Liver (tissue), 3 donors: ENCODE measurements at regions not wholly inside any gene's neighbourhood (a gene's known extent, or its start where the extent isn't known, plus 50 kb on each side); places are given as distances from the start of the nearest gene placed in this dataset.

Experiments
- ATF3 ChIP-seq: IDR thresholded peaks from 2 replicates; pipeline ENCODE4 v1.6.1; 2016; ENCODE audit warnings: antibody characterized with exemption
- CTCF ChIP-seq: fragments of 150-350 bp; IDR thresholded peaks from 2 replicates; pipeline ENCODE4 v1.5.1; 2017; ENCODE audit warnings: improper control_type of control experiment, low read depth, low read length; ENCODE audit not compliant: missing input control
- FOXA1 ChIP-seq: IDR thresholded peaks from 2 replicates; pipeline ENCODE4 v1.6.1; 2016; ENCODE audit warnings: antibody characterized with exemption
- REST ChIP-seq: IDR thresholded peaks from 2 replicates; pipeline ENCODE4 v1.6.1; 2016; ENCODE audit warnings: antibody characterized with exemption, mild to moderate bottlenecking
- RXRA ChIP-seq, 2 donors: IDR thresholded peaks; 2 replicates each; pipeline ENCODE4 v1.6.1; 2017 to 2018; ENCODE audit warnings: antibody characterized with exemption in 2 of 2, mild to moderate bottlenecking in 1 of 2
- ZBTB33 ChIP-seq: IDR thresholded peaks from 2 replicates; pipeline ENCODE4 v1.6.1; 2016; ENCODE audit warnings: antibody characterized with exemption
- donor health status: healthy.
- donor health status: healthy.

- TF ChIP-seq CTCF = no peak
- no peak for TF ChIP-seq REST
- TF ChIP-seq ZBTB33 = no peak
- no peak for TF ChIP-seq FOXA1
- no peak for TF ChIP-seq RXRA (IDR thresholded peaks at IDR 0.05)
- TF ChIP-seq ATF3 = no peak
These were observed 214.5 kb upstream of the SALL3 start for GRCh38 chr18:78765142-78765541.
